GM21576 (cell line): ENCODE measurements at regions not wholly inside any gene's neighbourhood (a gene's known extent, or its start where the extent isn't known, plus 50 kb on each side); places are given as distances from the start of the nearest gene placed in this dataset.
"Not testable (repeated sequence)": the region's sequence is repeated elsewhere in the genome, so short reads cannot be mapped to it uniquely, and the experiment has no call there.

Experiments used
- ATAC-seq: cut with Tn5 transposase; IDR thresholded peaks from one replicate; pipeline ENCODE4 v1.9.1; 2021; ENCODE audit warnings: mild to moderate bottlenecking, moderate library complexity; ENCODE audit not compliant: unreplicated experiment

DNA sequence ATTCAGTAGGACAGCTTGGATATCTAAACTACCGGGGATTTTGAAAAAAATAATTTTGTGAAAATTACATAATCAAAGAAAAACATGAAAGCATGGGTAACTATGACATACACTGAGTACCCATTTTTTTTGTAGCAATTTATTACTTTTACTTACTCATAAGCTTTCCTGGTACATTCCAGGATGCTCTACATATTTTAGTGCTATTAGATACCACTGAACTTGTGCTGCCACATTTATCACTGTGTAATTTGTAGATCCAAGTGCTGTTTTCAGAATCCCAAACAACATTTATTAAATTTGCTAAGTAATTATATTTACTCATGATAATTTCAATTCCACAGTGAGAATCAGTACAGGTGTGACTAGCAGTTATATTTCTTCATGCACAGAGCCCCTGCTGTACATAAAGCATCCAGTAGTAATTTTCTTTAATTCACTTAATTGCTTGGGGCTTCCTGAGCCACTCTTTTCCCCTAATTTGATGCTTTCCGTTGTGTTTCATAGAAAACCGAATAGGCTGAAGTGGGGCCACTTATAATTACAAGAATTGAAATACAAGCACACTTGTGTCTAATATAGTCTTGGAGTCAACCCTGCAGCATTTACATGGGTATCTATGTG lies 2254.4 kb downstream of the ARAP2 start:
- ATAC-seq, result no peak

DNA sequence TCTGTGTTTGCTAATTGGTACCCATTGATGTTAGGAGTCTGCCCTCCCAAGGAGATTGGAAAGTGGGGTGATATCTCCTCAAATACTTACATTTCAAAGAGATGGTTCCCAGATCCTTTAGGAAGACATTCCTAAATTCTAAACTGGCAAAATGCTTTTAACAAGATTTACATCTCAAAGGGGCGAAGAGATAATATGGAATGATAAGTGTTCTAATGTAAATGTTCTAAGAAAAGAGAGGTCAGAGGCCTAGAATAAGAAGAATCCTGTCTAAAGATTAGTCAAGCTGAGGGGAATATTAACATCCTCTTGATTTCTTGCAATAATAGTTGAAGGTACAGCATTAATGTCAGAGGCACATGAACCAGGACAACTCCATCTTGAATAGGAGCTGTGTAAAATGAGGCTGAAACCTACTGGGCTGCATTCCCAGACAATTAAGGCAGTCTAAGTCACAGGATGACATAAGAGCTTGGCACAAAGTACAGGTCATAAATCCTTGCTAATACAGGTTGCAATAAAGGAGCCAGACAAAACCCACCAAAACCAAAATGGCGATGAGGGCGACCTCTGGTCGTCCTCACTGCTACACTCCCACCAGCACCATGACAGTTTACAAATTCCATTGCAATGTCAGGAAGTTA lies 2248.1 kb downstream of the ARAP2 start:
- ATAC-seq, result no peak

DNA sequence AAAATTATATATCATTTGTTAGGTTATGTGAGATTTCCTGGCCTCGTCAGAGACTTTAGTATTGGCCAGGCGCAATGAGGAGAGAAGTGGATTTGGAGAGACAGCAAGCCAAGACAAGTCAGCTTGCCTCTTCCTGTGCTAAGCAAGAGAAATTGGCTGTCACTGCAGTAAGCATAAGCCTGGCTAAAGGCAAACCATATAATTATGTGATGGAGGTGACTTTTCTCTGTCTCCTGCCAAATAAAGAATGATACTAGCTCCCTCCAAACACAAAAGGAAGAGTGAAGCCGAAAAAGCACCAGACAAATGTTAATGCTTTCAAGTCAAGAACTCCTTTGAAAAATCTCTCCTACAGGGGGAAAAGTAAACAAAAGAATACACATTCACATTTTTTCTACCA lies 2246.0 kb downstream of the ARAP2 start:
- ATAC-seq, result no peak

DNA sequence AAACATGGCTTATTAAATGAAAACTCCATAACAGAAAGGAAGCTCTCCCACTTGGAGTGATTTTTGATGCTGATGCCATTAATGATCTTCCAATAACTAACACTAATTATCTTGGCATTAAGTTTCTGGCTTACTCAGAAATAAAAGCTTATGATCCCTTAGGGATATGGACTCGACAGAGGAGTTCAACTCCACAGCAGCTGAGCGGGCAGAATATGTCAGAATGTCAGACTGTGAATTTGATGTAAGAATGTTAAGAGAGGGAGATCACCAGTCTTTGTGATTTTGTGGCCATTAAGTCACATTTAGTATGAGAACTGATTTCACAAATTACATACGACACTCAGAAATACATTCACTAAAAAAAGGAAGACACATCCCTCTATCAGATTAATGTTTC lies 2244.0 kb downstream of the ARAP2 start:
- no peak for ATAC-seq

DNA sequence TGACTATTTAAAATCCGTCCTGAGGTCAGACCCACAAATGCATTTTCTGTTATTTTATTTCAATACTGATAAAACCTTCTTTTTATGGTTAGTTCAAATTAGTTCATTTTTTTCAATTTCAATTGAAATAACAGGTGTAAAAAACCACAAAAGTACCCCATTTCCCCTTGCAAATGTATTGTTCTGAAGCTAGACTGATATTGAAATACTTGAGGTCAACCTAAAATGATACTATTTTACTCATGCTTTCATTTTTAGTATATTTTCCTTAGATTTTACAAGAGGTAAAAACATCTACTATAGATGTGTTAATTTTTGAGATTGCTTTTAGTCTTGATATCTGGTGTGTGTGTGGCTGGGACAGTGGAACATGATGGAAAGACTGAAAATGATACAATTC lies 2237.8 kb downstream of the ARAP2 start:
- ATAC-seq, result not testable (repeated sequence)

DNA sequence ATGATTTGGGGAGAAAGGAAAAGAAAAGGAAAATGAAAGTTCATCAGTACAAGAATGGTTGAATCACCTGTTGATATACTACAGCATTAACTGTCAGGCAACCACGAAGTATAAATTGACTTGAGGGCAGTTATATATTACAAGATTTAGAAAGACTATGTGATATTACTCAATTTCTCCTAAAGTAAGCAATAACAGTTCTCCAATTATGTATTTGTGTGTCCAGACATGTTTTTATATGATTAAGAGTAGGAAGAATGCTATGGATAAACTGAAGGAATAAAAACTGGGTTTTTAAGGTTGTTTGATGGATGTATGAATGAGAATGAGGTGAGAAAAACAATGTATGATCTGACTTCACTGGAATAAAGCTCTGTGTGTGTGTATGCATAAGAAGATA lies 2234.4 kb downstream of the ARAP2 start:
- no peak for ATAC-seq

DNA sequence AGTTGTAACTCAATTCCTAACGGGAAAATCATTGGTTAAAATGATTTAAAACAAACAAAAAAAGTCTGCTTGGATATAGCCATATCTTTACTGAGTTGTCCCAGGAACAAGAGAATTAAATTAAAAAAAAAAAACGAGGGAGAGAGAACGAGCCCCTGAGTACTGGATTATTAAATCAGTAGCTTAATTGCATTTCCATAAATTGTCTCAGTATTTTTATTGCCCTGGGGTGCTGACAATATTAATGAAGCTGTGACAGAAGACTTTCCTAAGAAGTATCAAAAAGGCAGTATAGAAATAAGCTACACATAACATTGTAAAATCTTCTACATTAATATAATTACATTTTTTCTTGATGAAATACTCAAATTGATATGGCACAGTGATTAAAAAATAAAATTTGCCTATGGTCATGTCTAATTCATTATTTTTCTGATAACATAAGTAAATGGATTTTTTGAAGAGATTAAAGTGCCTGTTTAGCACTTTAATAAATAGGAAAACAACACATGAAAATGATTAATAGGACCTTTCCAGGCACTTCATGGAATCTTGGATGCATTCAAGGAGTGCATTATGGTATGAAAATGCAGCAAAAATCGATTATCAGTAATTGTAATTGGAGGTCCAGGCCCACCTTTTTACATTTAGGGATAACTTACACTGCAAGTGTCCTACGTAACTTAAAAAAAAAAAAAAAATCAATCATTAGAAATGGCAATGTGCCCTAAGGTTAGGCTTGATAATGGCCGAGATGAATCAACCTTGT lies 2233.4 kb downstream of the ARAP2 start:
- ATAC-seq, result no peak

DNA sequence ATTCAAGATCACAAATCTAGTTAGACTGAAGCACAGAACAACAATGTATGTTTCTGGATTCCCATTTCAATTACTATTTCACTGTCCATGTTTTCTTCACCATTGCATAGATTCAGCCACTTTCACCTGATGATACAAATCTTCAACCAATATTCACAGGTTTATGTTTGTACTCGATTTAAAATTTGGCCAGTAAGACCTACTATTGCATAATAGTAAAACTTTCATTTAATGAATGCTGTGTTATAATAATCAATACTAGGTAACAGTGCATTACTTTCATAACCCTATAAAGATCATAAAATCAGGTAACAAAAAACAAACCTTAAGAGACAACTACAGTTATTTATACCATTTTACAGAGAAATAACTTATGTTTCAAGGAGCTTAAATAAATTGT lies 2209.1 kb downstream of the ARAP2 start:
- no peak for ATAC-seq

DNA sequence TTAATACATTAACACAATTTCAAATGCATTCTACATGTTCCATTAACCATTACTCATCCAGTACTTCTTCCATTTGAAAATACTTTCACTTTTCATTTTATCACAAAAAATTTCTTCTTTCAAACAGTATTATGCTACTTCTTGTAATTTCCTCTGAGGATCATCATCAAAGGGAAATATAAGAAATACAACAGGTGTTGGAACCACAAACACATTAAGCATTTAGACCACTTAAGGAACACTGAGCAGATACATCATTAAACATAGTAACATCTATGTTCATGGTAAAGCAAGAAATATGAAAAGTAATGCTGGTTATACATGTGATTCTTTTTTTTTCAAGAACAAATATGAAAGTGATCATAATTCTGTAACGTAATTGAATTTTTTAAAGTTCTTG lies 2207.0 kb downstream of the ARAP2 start:
- ATAC-seq, result no peak

DNA sequence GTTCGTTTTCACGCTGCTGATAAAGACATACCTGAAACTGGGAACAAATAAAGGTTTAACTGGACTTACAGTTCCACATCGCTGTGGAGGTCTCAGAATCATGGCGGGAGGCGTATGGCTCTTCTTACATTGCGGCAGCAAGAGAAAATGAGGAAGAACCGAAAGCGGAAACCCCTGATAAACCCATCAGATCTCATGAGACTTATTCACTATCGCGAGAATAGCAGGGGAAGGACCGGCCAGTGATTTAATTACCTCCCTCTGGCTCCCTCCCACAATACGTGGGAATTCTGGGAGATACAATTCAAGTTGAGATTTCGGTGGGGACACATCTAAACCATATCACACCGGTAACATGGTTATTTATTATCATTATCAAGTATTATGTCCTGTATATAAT lies 2204.5 kb downstream of the ARAP2 start:
- ATAC-seq, result no peak

DNA sequence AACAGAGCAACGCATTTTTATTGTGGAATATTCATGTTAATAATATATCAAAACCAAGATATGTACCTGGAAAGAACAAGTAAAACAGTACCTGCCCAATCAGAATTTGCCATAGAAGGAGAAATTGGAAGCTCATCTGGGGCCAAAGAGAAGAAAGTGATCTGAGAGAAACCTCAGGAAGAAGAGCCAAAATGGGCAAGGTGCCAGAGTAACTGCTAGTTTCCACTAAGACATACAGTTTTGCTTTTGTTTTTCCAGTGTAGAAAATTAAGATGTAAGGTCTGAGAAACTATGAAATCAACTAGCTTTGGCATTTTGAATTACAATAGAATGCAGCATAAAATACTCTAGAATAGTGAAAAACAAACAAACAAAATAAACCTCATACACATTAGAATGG lies 2201.2 kb downstream of the ARAP2 start:
- ATAC-seq, result no peak

DNA sequence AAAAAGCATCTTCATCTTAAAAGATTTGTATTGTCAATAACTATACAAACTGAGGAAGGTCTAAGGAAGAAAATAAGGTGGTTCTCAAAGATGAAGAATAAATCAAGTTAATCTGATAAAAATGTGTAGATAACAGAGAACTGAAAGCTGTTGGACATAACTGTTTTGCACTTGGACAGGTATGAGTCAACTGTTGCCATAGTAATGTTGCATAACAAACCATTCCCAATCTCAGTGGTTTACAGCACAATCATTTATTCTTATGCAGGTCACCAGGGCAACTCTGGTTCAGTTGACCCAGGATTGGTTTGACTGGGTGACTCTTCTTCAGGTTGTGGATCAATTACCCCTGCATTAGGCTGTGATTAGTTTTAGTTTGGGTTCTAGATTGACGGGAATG lies 2197.7 kb downstream of the ARAP2 start:
- no peak for ATAC-seq

DNA sequence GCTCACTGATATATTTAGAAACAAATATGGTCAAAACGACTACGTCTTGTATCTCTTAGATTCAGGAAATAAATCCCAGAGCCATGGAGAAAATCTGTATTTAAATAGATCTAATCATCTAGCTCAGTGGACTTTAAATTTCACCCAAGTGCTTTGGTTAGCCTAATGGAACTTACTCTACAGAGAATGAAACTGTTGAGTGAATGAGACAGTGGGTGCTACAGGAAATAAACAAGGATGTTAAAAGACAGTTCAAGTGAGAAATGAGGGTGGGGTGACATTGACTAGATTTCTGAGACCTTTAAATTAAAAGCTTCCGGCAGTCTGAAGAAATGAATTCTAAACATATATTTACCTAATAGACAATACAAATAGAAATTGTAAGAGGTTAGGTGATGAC lies 2197.0 kb downstream of the ARAP2 start:
- no peak for ATAC-seq

DNA sequence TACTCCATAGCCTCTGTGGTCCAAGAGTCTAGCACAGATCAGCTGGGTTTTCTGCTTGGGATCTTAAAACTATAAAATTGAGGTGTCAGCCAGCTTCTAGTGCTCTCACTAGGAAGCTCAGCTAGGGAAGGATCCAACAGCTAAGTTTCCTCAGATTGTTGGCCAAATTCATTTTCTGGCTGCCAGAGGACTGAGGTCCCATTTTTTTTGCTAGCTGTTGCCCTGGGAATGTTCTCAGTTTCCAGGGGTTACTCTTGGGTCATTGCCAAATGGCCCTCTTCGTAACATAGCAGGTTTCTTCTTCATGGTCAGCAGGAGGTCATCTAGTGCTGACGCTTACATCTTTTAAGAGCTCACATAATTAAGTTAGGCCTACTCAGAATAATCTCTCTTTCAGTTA lies 2178.2 kb downstream of the ARAP2 start:
- ATAC-seq, result no peak

DNA sequence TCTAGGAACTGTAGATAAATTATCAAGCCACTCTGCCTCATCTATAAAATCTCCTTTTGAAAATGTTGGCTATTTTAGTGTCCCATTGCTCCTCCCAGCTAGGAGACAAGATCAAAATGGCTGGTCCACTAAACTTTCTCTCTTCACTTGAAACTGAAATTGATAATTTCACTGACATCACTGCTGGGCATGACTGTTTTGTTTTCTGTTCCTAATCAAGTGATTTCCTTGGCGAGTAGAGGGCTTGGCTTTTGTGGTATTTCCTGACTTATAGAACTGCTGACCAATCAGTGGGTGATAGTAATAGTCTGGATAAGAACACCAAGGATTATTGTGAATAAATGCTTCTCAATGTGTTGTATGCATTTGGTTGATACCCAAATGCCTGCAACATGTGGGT lies 2152.9 kb downstream of the ARAP2 start:
- ATAC-seq, result no peak

DNA sequence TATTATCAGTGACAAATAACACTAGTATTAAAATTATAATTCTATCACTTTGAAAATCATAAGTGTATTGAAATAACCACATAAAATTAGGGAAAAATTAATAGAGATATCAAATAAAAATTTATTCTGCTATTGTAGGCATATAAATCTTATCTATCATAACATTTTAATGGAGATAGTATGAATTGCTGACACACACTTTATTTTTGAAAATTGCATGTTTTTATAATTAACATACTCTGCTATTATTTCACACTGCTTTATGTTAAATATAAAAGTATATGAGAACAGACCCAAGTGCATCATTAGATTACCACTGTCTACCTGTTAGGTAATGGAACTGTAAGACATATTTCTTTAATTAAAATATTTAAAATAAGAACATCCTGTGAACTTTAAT lies 2150.2 kb downstream of the ARAP2 start:
- no peak for ATAC-seq

DNA sequence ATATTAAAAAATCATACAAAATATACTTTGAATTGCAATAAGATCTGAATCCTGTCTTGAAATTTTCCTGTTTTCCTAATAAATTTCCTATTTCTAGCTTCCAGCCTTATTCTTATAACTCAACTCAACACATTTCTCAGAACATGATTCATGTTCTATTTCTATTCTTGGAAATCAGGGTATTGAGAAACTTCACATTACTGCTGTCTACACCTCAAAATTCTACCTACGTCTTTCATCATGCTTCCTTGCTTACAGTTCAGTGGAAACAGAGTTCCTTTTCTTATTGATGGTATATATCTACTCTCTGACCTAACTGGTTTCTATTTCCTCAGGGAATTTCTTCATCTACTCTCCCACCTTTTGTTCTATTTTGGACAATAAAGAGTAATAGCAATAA lies 2139.0 kb downstream of the ARAP2 start:
- ATAC-seq, result no peak

DNA sequence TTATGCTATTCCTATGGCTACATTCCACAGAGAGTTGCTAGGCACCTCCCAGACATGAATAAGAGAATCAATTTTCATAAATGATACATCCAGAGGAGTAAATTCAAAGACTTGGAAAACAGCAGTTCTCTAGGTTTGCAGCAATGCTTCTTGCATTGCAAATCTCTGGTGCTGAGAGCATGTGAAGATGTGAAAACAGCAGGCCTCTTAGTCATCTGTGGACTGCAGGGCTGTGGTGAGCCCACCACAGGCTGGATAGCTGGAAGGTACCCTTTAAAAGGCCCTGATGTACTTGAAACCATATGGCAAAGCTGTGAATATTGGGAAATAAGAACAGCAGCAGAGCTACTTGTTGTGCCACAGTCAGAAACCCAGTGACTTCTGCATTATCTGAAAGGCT lies 2135.9 kb downstream of the ARAP2 start:
- no peak for ATAC-seq

DNA sequence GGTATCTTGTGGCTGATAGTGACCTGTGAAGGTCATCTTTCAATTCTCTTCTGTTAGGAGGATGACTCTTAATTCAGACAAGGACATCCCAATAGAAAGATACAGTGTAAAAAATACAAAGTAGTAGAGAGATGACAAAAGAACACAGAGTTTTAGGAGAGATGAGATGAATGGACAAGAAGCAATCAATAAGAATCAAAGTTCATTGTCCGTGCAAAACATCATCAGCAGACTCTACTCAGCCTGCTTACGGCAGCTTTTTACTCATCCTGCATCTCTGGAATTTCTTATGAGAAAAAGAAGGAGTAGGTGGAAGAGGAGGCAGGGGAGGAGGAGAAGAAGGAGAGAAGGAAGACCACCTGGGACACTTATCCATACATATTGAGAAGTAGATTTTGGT lies 2131.7 kb downstream of the ARAP2 start:
- ATAC-seq, result no peak

DNA sequence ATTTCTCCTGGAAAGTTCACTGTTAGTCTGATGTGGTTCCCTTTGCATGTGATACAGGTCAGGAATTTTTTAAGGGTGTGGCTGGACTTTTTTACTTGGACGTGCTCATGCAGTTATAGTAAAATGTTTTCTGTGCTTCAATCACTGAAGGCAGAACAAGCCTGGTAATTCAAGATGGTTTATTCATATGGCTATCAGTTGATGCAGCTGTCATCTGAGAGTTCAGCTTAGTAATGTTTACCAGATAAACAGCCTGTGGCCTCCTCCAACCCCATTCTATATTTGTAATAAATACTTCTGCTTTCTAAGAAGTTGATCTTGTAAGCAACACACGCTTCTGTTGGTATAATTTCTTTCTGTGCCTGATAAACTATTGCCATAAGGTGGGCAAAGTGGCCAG lies 2105.9 kb downstream of the ARAP2 start:
- no peak for ATAC-seq

DNA sequence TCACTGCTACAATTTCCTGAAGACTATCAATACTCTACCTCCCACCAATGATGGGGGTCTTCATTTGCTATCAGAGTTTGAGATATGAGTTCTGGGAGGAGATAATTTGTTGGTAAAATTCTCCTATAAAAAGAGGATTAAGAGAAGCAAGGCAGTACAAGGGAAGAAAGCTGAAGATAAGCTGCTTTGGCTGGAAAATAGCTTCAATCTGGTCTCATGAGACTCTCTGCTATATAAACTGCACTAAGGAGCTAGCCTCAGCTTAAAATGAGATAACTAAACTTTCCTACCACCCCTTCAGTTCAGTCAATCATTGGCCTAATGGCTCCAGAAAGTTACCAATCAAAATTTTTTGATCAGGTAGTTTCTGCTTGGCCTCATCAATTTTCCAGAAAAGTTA lies 2105.0 kb downstream of the ARAP2 start:
- no peak for ATAC-seq

DNA sequence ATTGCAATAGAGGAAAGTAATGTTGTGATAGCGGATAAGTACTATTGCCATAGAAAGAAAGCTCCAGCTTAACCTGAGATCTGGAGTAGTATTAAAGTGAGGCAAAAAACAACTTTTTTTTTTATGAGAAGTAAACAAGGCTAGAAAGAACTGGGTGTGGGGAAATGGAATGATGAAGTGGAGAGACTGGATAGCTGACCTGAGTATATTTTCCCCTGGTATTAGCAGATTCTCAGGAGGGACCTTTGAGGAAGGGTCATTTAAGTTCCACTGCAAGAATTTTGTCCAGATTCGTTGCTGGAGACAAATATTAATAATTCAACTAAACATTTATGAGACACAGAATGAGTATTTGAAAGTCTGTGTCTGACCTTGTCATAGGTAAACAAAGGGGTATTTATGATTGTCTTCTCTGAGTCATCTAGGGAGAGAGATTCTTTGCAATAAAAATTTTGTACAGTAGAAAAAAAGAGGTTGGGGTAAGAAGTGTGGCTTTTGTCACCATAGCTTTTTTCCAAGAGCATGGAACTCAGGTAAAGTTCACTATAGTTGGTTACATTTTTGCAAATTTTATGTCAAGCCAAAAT lies 2095.9 kb downstream of the ARAP2 start:
- ATAC-seq, result no peak
